Naive thymus-derived CD4-positive, alpha-beta T cell (primary cell): ENCODE measurements at regions not wholly inside any gene's neighbourhood (a gene's known extent, or its start where the extent isn't known, plus 50 kb on each side); places are given as distances from the start of the nearest gene placed in this dataset.

Experiments used
- ATAC-seq: fragments of 150-1000 bp; cut with Tn5 transposase; 2 replicates; pipeline ENCODE4 v1.10.0; 2021; ENCODE audit warnings: mild to moderate bottlenecking, moderate library complexity
- CTCF ChIA-PET: fragments of 350-600 bp; sonication (Branson Sonifier 250); formaldehyde crosslinking; loops from one replicate; lab custom pipeline; 2021; ENCODE audit warnings: antibody characterized with exemption; lab: Charles Lee
- POLR2A ChIA-PET: fragments of 350-600 bp; sonication (Branson Sonifier 250); formaldehyde crosslinking; loops from one replicate; lab custom pipeline; 2021; ENCODE audit warnings: antibody characterized with exemption, inconsistent platforms; lab: Charles Lee
- DNase-seq, 9 donors: peaks; one replicate each; pipeline versions ENCODE4 v3.0.0 to v3.0.0-alpha.2; 2020 to 2022; ENCODE audit warnings: mixed read lengths in 1 of 9
- H3K27ac ChIP-seq: one replicate; pipeline ENCODE4 v1.7.0; 2013; ENCODE audit warnings: mild to moderate bottlenecking, low read depth, low read length, moderate library complexity
- H3K27me3 ChIP-seq, 2 donors: one replicate each; pipeline ENCODE4 v1.7.0; 2013; ENCODE audit warnings: low read length in 2 of 2, mild to moderate bottlenecking in 2 of 2, moderate library complexity in 2 of 2; ENCODE audit not compliant: control insufficient read depth in 2 of 2, insufficient read depth in 2 of 2
- H3K36me3 ChIP-seq, 3 experiments: 1 replicate in 2 of 3; 2 replicates in 1 of 3; pipeline ENCODE4 v1.7.0; 2013; ENCODE audit warnings: low read length in 3 of 3, mild to moderate bottlenecking in 3 of 3, moderate library complexity in 1 of 3; ENCODE audit not compliant: insufficient read depth in 3 of 3, control insufficient read depth in 2 of 3
- H3K4me1 ChIP-seq, 2 donors: one replicate each; pipeline ENCODE4 v1.7.0; 2013; ENCODE audit warnings: low read length in 2 of 2, mild to moderate bottlenecking in 2 of 2, moderate library complexity in 1 of 2; ENCODE audit not compliant: control insufficient read depth in 2 of 2, insufficient read depth in 2 of 2
- H3K4me3 ChIP-seq: 2 replicates; pipeline ENCODE4 v1.7.0; 2013; ENCODE audit warnings: mild to moderate bottlenecking, low read length
- H3K9me3 ChIP-seq, 3 experiments: 1 replicate in 2 of 3; 2 replicates in 1 of 3; pipeline ENCODE4 v1.7.0; 2013; ENCODE audit warnings: low read length in 3 of 3; ENCODE audit not compliant: control insufficient read depth in 2 of 3
- H3K27ac Mint-ChIP-seq, 9 donors: one replicate each; pipeline ENCODE4 v1.8.0; 2020 to 2022; ENCODE audit warnings: mixed read lengths in 9 of 9, mild to moderate bottlenecking in 8 of 9, moderate library complexity in 5 of 9, inconsistent platforms in 2 of 9
- H3K27me3 Mint-ChIP-seq, 5 donors: one replicate each; pipeline ENCODE4 v1.8.0; 2021 to 2022; ENCODE audit warnings: mixed read lengths in 5 of 5, mild to moderate bottlenecking in 1 of 5
- H3K36me3 Mint-ChIP-seq, 5 donors: one replicate each; pipeline ENCODE4 v1.8.0; 2020 to 2022; ENCODE audit warnings: mixed read lengths in 5 of 5, mild to moderate bottlenecking in 3 of 5, inconsistent platforms in 1 of 5
- H3K4me1 Mint-ChIP-seq, 7 donors: one replicate each; pipeline ENCODE4 v1.8.0; 2020 to 2022; ENCODE audit warnings: mixed read lengths in 7 of 7, mild to moderate bottlenecking in 3 of 7, inconsistent platforms in 1 of 7
- H3K4me3 Mint-ChIP-seq, 10 donors: one replicate each; pipeline ENCODE4 v1.8.0; 2020 to 2022; ENCODE audit warnings: mild to moderate bottlenecking in 10 of 10, mixed read lengths in 10 of 10, moderate library complexity in 6 of 10, inconsistent platforms in 2 of 10
- H3K9me3 Mint-ChIP-seq, 11 donors: one replicate each; pipeline ENCODE4 v1.8.0; 2020 to 2022; ENCODE audit warnings: mixed read lengths in 11 of 11, mild to moderate bottlenecking in 4 of 11, inconsistent platforms in 1 of 11, moderate library complexity in 1 of 11
- intact Hi-C, 2 donors: fragments of 100-400 bp; cut with micrococcal nuclease; formaldehyde crosslinking; loops; one replicate each; pipeline ENCODE4 v1.15.1; 2023

DNA sequence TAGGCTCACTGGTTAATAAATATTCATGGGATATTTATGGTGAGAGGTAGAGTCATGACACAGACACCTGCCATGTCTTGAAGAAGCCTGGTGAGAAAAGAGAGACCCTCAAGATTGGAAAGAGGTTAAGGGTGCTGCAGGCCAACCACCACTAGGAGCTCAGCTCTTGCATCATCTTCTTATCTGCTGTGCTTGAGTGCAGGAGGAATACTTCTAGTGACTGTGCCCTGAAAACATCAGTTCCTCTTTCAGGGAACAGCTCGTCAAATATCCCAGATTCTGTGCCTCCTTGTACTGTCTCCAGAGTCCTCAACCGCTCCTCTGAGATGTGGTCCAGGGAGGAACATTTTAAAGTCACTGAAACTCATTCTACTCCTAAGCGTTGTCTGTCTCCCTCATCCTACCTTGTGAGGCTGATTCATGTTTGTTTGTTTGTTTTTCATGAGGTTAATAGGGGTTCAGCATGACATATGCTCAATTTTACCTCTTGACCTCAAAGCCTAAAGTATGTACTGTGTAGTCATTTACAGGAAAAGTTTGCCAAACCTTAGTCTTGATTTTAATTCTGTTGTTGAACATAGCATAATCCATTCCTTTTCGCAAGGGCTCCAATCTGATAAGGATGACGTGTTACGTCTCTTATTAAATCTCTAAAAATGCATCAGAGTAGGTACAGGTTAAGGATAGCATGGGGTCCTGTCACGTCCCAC, 293.1 kb downstream of the C7orf25 start:
- Histone ChIP-seq H3K4me1 (no peaks in the 10 kb centered on the region), H3K27ac (no peak overlapping the region), H3K27me3 (no peaks in the 10 kb centered on the region), H3K9me3 (no peaks in the 10 kb centered on the region), H3K4me3 (no peak overlapping the region), H3K36me3 (no peaks in the 10 kb centered on the region)
- H3K4me1 Mint-ChIP-seq = no peaks in the 10 kb centered on the region
- H3K36me3 Mint-ChIP-seq = no peaks in the 10 kb centered on the region
- peaks cover 0 to 7% (median 0%) of the 10 kb centered on the region in 11 donors for H3K9me3 Mint-ChIP-seq
- H3K27me3 Mint-ChIP-seq = peaks cover 0 to 5% (median 5%) of the 10 kb centered on the region in 5 donors
- no peak for ATAC-seq
- H3K27ac Mint-ChIP-seq = no peak overlapping the region
- no peak overlapping the region for H3K4me3 Mint-ChIP-seq
- POLR2A ChIA-PET = no interaction called here
- intact Hi-C loops = no loop called here
- CTCF ChIA-PET = no interaction called here
- DNase-seq = no peak

GRCh38 chr7:42617806-42618457, 293.9 kb downstream of the C7orf25 start:
- ATAC-seq = no peak
- Histone ChIP-seq H3K4me3 (no peak overlapping the region), H3K27ac (no peak overlapping the region), H3K9me3 (no peaks in the 10 kb centered on the region), H3K36me3 (no peaks in the 10 kb centered on the region), H3K27me3 (no peaks in the 10 kb centered on the region), H3K4me1 (no peaks in the 10 kb centered on the region)
- CTCF ChIA-PET = no interaction called here
- H3K4me1 Mint-ChIP-seq = no peaks in the 10 kb centered on the region
- no peaks in the 10 kb centered on the region for H3K36me3 Mint-ChIP-seq
- peaks cover 0 to 6% (median 0%) of the 10 kb centered on the region in 11 donors for H3K9me3 Mint-ChIP-seq
- H3K4me3 Mint-ChIP-seq = no peak overlapping the region
- intact Hi-C loops = no loop called here
- H3K27ac Mint-ChIP-seq = no peak overlapping the region
- H3K27me3 Mint-ChIP-seq = peaks cover 0 to 5% (median 5%) of the 10 kb centered on the region in 5 donors
- no peak for DNase-seq
- POLR2A ChIA-PET = no interaction called here

- Histone ChIP-seq H3K4me3 (no peak overlapping the region), H3K27me3 (no peaks in the 10 kb centered on the region), H3K36me3 (no peaks in the 10 kb centered on the region), H3K4me1 (no peaks in the 10 kb centered on the region), H3K9me3 (no peaks in the 10 kb centered on the region), H3K27ac (no peak overlapping the region)
- DNase-seq (no peak), ATAC-seq (no peak)
- Mint-ChIP-seq H3K27me3 (peaks cover 0 to 5% (median 5%) of the 10 kb centered on the region in 5 donors), H3K9me3 (peaks cover 0 to 6% (median 0%) of the 10 kb centered on the region in 11 donors), H3K36me3 (no peaks in the 10 kb centered on the region), H3K4me3 (no peak overlapping the region), H3K4me1 (no peaks in the 10 kb centered on the region), H3K27ac (no peak overlapping the region)
- POLR2A ChIA-PET = no interaction called here
- CTCF ChIA-PET = no interaction called here
- intact Hi-C loops = no loop called here
Observed at GRCh38 chr7:42617071-42617765, 294.7 kb downstream of the C7orf25 start.

DNA sequence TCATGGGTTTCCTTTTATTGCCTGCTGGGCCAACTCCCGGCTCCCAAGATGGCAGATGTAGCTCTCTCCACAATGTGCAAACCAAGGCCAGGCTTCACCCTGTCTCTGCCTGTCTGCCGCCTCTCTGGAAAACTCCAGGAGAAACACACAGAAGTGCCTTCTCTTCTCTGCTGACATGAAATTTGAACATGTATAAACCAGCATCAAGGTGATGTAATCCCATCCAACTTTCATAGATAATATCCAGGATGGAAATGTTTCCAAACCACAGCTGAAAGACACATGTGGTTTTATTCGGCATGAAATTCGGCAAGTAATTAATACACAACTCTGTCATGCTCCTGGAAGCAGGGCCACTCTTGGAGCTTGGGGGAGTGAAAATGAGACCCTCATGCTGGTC, 297.2 kb downstream of the C7orf25 start:
- Mint-ChIP-seq H3K9me3 (peaks cover 0 to 6% (median 0%) of the 10 kb centered on the region in 11 donors), H3K36me3 (no peaks in the 10 kb centered on the region), H3K27ac (no peak overlapping the region), H3K4me3 (no peak overlapping the region), H3K27me3 (peaks cover 0 to 5% (median 5%) of the 10 kb centered on the region in 5 donors), H3K4me1 (no peaks in the 10 kb centered on the region)
- POLR2A ChIA-PET = no interaction called here
- CTCF ChIA-PET = no interaction called here
- no peaks in the 10 kb centered on the region for H3K36me3 ChIP-seq
- H3K27me3 ChIP-seq = no peaks in the 10 kb centered on the region
- H3K4me3 ChIP-seq = no peak overlapping the region
- DNase-seq = no peak
- no peaks in the 10 kb centered on the region for H3K4me1 ChIP-seq
- no peak for ATAC-seq
- H3K9me3 ChIP-seq = no peaks in the 10 kb centered on the region
- intact Hi-C loops = no loop called here
- no peak overlapping the region for H3K27ac ChIP-seq

- H3K9me3 ChIP-seq = no peaks in the 10 kb centered on the region
- Mint-ChIP-seq H3K36me3 (no peaks in the 10 kb centered on the region), H3K4me1 (no peaks in the 10 kb centered on the region), H3K27me3 (peaks cover 0 to 10% (median 8%) of the 10 kb centered on the region in 5 donors), H3K9me3 (peaks cover 0 to 3% (median 0%) of the 10 kb centered on the region in 11 donors), H3K4me3 (no peak overlapping the region), H3K27ac (no peak overlapping the region)
- H3K36me3 ChIP-seq = no peaks in the 10 kb centered on the region
- DNase-seq (no peak), ATAC-seq (no peak)
- H3K27ac ChIP-seq = no peak overlapping the region
- ChIA-PET POLR2A (no interaction called here), CTCF (no interaction called here)
- H3K4me1 ChIP-seq = no peaks in the 10 kb centered on the region
- intact Hi-C loops = no loop called here
- no peak overlapping the region for H3K4me3 ChIP-seq
- no peaks in the 10 kb centered on the region for H3K27me3 ChIP-seq
Observed at GRCh38 chr7:42611961-42612360, 299.9 kb downstream of the C7orf25 start.

DNA sequence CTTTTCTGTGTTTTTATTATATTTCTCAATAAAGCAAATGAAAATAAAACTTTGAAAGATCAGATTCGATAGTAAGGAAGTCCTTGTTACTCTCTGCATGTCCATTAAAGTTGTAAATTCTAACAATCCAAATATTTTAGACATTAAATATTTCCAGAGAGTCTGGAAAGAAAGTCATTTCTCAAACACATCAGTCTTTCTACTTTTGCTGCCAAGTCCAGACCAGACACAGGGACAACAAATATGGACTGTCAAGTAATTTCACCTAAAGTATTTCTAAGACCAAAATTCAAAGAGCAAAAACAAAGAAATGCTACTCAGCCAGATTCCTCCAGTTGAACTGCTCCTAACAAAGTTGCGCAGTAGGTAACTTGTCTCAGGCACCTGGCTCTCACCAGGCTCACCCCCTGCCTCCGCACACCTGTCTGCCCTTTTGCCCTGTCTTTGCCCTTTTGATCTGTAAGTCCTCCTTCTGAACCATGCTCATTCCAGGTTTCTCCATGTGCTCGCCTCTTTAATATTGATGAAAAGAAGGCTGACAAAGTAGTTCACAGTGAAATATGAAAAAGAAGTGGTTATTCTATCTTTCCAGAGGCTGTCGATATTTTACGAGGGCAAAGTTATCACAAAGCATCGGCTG, 300.5 kb downstream of the C7orf25 start:
- POLR2A ChIA-PET = no interaction called here
- no peak for DNase-seq
- Mint-ChIP-seq H3K4me1 (no peaks in the 10 kb centered on the region), H3K27ac (no peak overlapping the region), H3K9me3 (peaks cover 0 to 2% (median 0%) of the 10 kb centered on the region in 11 donors), H3K27me3 (peaks cover 0 to 8% (median 6%) of the 10 kb centered on the region in 5 donors), H3K4me3 (no peak overlapping the region), H3K36me3 (no peaks in the 10 kb centered on the region)
- Histone ChIP-seq H3K9me3 (no peaks in the 10 kb centered on the region), H3K27ac (no peak overlapping the region), H3K27me3 (no peaks in the 10 kb centered on the region), H3K4me1 (no peaks in the 10 kb centered on the region), H3K4me3 (no peak overlapping the region), H3K36me3 (no peaks in the 10 kb centered on the region)
- CTCF ChIA-PET = no interaction called here
- no peak for ATAC-seq
- intact Hi-C loops = no loop called here
